Limb (tissue), 2 donors: ENCODE measurements at regions not wholly inside any gene's neighbourhood (a gene's known extent, or its start where the extent isn't known, plus 50 kb on each side); places are given as distances from the start of the nearest gene placed in this dataset.
"Not testable (repeated sequence)": the region's sequence is repeated elsewhere in the genome, so short reads cannot be mapped to it uniquely, and the experiment has no call there.

Experiments
- DNase-seq, 2 donors: peaks; one replicate each; pipeline ENCODE4 v3.0.0-alpha.2; 2016; ENCODE audit errors: extremely low spot score in 2 of 2

DNA sequence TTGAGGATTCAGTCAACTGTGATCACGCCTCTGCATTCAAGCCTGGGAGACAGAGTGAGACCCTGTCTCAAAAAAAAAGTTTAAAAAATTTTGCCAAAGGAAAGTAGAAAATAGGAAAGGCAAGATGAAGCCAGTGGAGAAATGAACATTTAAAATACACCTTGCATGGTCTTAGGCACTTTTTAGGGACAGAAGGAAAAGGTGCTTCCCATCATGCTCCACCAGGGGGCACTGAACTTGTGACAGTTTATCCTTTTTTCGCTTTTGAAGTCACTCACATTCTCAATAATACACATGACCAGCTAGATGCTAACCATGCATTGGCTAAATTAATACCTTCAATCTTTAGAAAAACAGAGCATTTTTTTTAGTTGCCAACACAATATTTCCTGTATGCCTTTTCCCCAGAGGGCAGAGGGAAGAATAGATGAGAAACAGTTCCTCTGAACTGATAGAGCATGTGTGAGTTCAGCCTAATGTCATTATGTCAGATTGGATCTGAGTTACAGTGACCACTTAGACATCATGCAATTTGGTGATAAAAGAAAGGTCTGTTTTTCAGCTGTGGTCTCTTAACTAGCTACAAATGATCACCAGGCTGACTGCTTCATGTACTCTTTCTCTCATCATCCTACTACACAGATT lies 221.8 kb upstream of the SSTR1 start:
- peak in 1 of 2 donors; percentile 16 for DNase-seq

- no peak for DNase-seq
Measured at GRCh38 chr14:37988472-37988871, 219.2 kb upstream of the SSTR1 start.

- no peak for DNase-seq
Measured at GRCh38 chr14:37991027-37991426, 216.7 kb upstream of the SSTR1 start.

DNA sequence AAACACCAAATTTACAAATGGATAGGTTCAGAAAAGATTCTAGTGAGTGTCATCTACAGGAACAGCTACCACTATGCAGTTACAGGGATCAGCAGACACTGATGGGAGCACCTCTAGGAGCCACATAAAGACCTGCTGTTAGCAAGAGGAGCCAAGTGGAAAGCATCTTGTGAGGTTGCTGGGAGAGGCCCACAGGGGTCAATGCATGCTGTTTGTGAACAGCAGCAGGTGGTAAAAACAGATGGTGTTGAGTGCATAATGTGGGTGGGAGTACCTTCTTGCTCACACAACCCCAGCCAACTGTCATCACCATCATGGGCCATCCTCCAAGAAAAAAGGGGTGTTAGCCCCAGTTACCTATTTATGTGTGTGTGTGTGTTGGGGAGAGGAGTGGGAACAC lies 215.2 kb upstream of the SSTR1 start:
- no peak for DNase-seq

- DNase-seq = no peak
Measured at GRCh38 chr14:37994846-37995372, 212.8 kb upstream of the SSTR1 start.

- DNase-seq = no peak
Measured at GRCh38 chr14:37997017-37997416, 210.7 kb upstream of the SSTR1 start.

DNA sequence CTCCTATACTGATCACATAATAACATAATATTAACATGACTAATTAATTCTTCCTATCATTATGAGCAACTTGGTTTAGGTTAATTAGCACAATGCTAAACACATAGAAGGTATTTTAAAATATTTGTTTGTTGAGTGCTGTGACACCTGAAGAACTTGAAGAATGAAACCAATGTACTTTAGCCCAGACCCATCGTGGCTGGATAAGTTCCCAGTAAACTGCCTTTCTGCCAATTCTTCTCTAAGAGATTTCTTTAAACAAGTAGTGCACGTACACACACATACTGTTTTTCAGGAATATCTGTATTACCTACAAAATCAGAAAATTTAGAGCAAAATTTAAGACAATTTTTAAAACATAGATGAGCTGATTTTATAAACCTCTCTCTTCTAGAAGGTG lies 207.4 kb upstream of the SSTR1 start:
- DNase-seq = no peak

- DNase-seq = no peak
Measured at GRCh38 chr14:38001501-38001900, 206.2 kb upstream of the SSTR1 start.

- DNase-seq = no peak
Measured at GRCh38 chr14:38003746-38004609, 203.7 kb upstream of the SSTR1 start.

DNA sequence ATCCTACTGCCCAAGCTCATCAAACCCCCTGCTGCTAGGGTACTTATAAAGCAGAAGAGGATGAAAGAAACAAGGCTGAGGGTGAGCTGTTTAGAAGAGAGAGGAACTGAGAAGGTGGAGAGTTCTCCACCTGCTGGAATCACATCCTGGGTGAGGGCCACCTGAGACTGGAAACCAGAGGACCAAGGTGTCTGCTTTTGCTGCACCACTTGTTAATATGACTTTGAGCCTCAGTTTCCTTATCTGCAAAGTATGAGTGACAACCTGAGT lies 203.2 kb upstream of the SSTR1 start:
- no peak for DNase-seq

- not testable (repeated sequence) for DNase-seq
Measured at GRCh38 chr14:38011156-38011555, 196.5 kb upstream of the SSTR1 start.

DNA sequence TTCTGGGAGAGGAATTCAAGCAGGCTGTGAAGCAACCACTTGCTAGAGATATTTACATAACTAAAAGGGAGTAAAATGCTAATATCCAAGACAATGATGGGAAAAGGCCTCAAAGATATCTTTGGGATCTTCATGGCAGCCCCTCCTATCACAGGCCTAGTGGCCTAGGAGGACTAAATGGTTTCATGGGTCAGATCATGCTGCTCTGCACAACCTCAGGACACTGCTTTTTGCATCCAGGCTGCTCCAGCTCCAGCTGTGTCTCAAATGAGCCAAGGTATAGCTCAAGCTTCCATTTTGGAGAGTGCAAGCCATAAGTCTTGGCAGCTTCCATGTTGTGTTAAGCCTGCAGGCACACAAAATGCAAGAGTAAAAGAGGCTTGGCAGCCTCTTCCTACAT lies 195.6 kb upstream of the SSTR1 start:
- no peak for DNase-seq

- DNase-seq = no peak
Measured at GRCh38 chr14:38016497-38016896, 191.2 kb upstream of the SSTR1 start.

DNA sequence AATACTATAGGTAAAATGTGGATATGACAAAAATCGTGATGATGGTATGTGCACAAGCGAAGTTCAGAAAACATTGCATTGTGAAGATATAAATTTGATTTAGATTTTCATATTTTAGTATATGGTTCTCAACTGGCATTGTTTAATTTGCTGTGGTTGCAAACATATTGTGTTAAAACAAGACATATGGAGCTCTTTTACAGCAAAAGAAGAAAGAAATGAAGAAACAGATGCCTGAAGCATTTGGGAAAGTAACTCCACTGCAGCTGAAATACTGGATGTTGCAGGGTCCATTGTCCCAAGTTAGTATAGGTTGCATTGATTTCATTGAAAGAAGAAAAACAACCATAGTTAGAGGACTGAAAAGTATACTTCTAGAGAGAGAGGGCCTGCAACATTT lies 185.8 kb upstream of the SSTR1 start:
- no peak for DNase-seq

- DNase-seq = no peak
Measured at GRCh38 chr14:38022775-38023174, 184.9 kb upstream of the SSTR1 start.

DNA sequence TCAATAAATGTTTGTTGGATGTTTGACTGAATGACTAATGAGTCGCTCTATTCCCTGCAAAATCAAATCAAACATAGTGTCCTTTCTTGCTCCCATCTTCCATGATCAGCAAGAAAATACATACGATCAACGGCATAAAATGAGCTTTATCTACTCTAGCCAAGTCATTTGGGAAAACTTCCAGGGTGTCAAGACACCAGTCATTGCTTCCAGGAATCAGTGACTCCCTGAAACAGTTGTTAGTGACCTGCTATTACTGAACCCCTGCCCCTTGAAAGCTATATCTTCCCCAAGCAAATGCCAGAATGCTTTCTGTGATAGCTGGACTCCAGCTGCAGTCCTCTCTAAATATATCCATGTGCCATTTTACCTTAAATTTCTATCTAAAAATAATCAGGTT lies 169.5 kb upstream of the SSTR1 start:
- DNase-seq = no peak

- DNase-seq = no peak
Measured at GRCh38 chr14:38038986-38039385, 168.7 kb upstream of the SSTR1 start.

DNA sequence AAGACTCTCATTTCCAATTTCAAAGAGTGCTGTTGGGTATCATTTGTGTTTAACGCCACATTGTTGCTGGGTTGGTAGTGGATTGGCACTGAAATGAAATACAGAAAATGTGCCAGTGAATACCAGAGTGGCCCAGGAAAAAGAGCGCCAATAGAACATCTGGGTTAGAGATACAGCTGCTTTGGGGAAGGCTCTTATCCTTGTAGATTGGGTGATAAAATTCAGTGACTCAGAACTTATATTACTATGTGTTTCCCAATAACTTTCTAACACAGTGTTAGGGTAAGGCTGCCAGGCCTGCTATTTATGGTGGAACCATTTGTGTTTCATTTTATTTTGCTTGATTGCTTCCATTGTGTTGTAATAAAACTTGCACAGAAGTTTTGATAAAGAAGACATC lies 168.2 kb upstream of the SSTR1 start:
- DNase-seq = peak in 1 of 2 donors; percentile 18

- DNase-seq = no peak
Measured at GRCh38 chr14:38040411-38040810, 167.3 kb upstream of the SSTR1 start.

GRCh38 chr14:38042322-38042721 lies 165.4 kb upstream of the SSTR1 start:
- DNase-seq = peak; percentile 37 to 58

GRCh38 chr14:38044710-38045109 lies 163.0 kb upstream of the SSTR1 start:
- DNase-seq = no peak

GRCh38 chr14:38045461-38045860 lies 162.2 kb upstream of the SSTR1 start:
- no peak for DNase-seq

- DNase-seq = no peak
Measured at GRCh38 chr14:38046160-38046559, 161.5 kb upstream of the SSTR1 start.
